GM12878 (cell line): ENCODE measurements at regions not wholly inside any gene's neighbourhood (a gene's known extent, or its start where the extent isn't known, plus 50 kb on each side); places are given as distances from the start of the nearest gene placed in this dataset.

Experiments used
- ATAC-seq: fragments of 200-7000 bp; cut with Tn5 transposase; 3 replicates; pipeline ENCODE4 v1.9.1; 2020; ENCODE audit warnings: mild to moderate bottlenecking, moderate library complexity
- BruUV-seq: library from RNA; stranded (reverse); fragments of 400-500 nt; replicated peaks from 2 replicates; lab custom pipeline; 2021; lab: Mats Ljungman, UMichigan
- CTCF ChIA-PET: fragments of 300-600 bp; sonication (Branson Sonifier 250); formaldehyde crosslinking; extraction: SDS; loops from one replicate; lab custom pipeline; 2021; ENCODE audit warnings: inconsistent platforms; lab: Yijun Ruan, JAX
- POLR2A ChIA-PET: fragments of 350-600 bp; formaldehyde crosslinking; extraction: SDS; loops from one replicate; lab custom pipeline; 2021; ENCODE audit warnings: inconsistent platforms; lab: Charles Lee
- RAD21 ChIA-PET: fragments of 300-600 bp; sonication (Branson Sonifier 250); formaldehyde crosslinking; loops from one replicate; lab custom pipeline; 2023; ENCODE audit warnings: antibody characterized with exemption; ENCODE audit not compliant: unreplicated experiment; lab: Charles Lee
- SMC1A ChIA-PET: fragments of 300-600 bp; sonication (Branson Sonifier 250); formaldehyde crosslinking; loops from one replicate; lab custom pipeline; 2023; ENCODE audit not compliant: unreplicated experiment, uncharacterized antibody; lab: Charles Lee
- DNase-seq: peaks from one replicate; pipeline ENCODE4 v3.0.0-alpha.2; 2011; ENCODE audit warnings: low read depth, low spot score
- FAIRE-seq: peaks from 3 replicates; lab custom pipeline; 2011; peaks lifted over from hg19 to GRCh38; lab: Jason Lieb, UNC
- H2AFZ ChIP-seq: 2 replicates; pipeline ENCODE4 v1.6.0; 2011; ENCODE audit warnings: low read depth, low read length, control low read depth; ENCODE audit not compliant: control insufficient read depth
- H3K27ac ChIP-seq: 2 replicates; pipeline ENCODE4 v1.5.1; 2011; ENCODE audit warnings: control low read depth; ENCODE audit not compliant: control insufficient read depth, insufficient read depth
- H3K27me3 ChIP-seq, 2 experiments: replicated peaks in 1 of 2; 2 replicates each; pipeline versions ENCODE4 v1.6.0 to v1.6.1; 2011; ENCODE audit warnings: low read length in 1 of 2; ENCODE audit not compliant: control insufficient read depth in 2 of 2, insufficient read depth in 2 of 2
- H3K36me3 ChIP-seq, 2 experiments: 2 replicates each; pipeline ENCODE4 v1.5.1; 2011; ENCODE audit warnings: low read length in 1 of 2; ENCODE audit not compliant: control insufficient read depth in 2 of 2, insufficient read depth in 2 of 2
- H3K4me1 ChIP-seq: 2 replicates; pipeline ENCODE4 v1.6.1; 2011; ENCODE audit warnings: mild to moderate bottlenecking, low read length, moderate library complexity, mixed read lengths; ENCODE audit not compliant: control insufficient read depth, insufficient read depth
- H3K4me2 ChIP-seq: 2 replicates; pipeline ENCODE4 v1.6.0; 2011; ENCODE audit warnings: control low read depth; ENCODE audit not compliant: control insufficient read depth, insufficient read depth
- H3K4me3 ChIP-seq: fragments of 200-600 bp; sonication (generic); 2 replicates; pipeline ENCODE4 v1.5.1; 2016
- H3K79me2 ChIP-seq: 2 replicates; pipeline ENCODE4 v1.6.0; 2011; ENCODE audit warnings: low read length; ENCODE audit not compliant: control insufficient read depth, insufficient read depth
- H3K9ac ChIP-seq: 2 replicates; pipeline ENCODE4 v1.8.0; 2011; ENCODE audit warnings: low read length, control low read depth, mixed read lengths; ENCODE audit not compliant: control insufficient read depth, insufficient read depth
- H3K9me3 ChIP-seq: replicated peaks from 3 replicates; pipeline ENCODE4 v1.5.1; 2011; ENCODE audit warnings: mild to moderate bottlenecking, low read length; ENCODE audit not compliant: control insufficient read depth, insufficient read depth
- H4K20me1 ChIP-seq: 2 replicates; pipeline ENCODE4 v1.6.0; 2011; ENCODE audit not compliant: control insufficient read depth, insufficient read depth
- ASH2L ChIP-seq: fragments of 300-600, 200-600 bp; sonication (generic); IDR thresholded peaks from 2 replicates; pipeline ENCODE4 v1.6.1; 2017; ENCODE audit warnings: low read depth, mild to moderate bottlenecking, borderline replicate concordance
- BACH1 ChIP-seq: fragments of 450-650 bp; IDR thresholded peaks from 2 replicates; pipeline ENCODE4 v1.6.1; 2017; ENCODE audit warnings: mild to moderate bottlenecking, borderline replicate concordance
- BHLHE40 ChIP-seq, 2 experiments: fragments of 450-650 bp in 1 of 2; IDR thresholded peaks; 2 replicates each; pipeline ENCODE4 v1.6.1; 2011 to 2017; ENCODE audit warnings: low read depth in 2 of 2, borderline replicate concordance in 1 of 2, improper control_type of control experiment in 1 of 2, low read length in 1 of 2, mild to moderate bottlenecking in 1 of 2
- BRCA1 ChIP-seq: IDR thresholded peaks from 2 replicates; pipeline ENCODE4 v1.6.1; 2011; ENCODE audit warnings: low read depth, low read length, improper control_type of control experiment
- CBFB ChIP-seq: IDR thresholded peaks from 2 replicates; pipeline ENCODE4 v1.6.1; 2016; ENCODE audit warnings: antibody characterized with exemption, low read depth
- FOS ChIP-seq: IDR thresholded peaks from 3 replicates; pipeline ENCODE4 v1.6.1; 2011; ENCODE audit warnings: borderline replicate concordance; ENCODE audit not compliant: insufficient read length; ENCODE audit errors: extremely low read depth
- NBN ChIP-seq: fragments of 450-650 bp; IDR thresholded peaks from 2 replicates; pipeline ENCODE4 v1.6.1; 2016
- POLR2A ChIP-seq: IDR thresholded peaks from 2 replicates; pipeline ENCODE4 v1.6.1; 2011; ENCODE audit warnings: low read depth, mild to moderate bottlenecking, low read length
- RAD51 ChIP-seq: fragments of 450-650 bp; IDR thresholded peaks from 2 replicates; pipeline ENCODE4 v1.6.1; 2016; ENCODE audit warnings: moderate library complexity, mild to moderate bottlenecking, inconsistent platforms
- RUNX3 ChIP-seq: IDR thresholded peaks from 2 replicates; pipeline ENCODE4 v1.6.1; 2012; ENCODE audit warnings: low read length, inconsistent platforms
- SP1 ChIP-seq: IDR thresholded peaks from one replicate; pipeline ENCODE4 v1.6.1; 2011; ENCODE audit warnings: low read depth, low read length
- ZSCAN29 ChIP-seq: fragments of 450-650 bp; IDR thresholded peaks from 2 replicates; pipeline ENCODE4 v1.6.1; 2017; ENCODE audit warnings: mild to moderate bottlenecking, moderate library complexity
- WGBS: methylation state at CpG from one replicate; pipeline ENCODE4 v1.1.6; 2016; ENCODE audit warnings: low lambda C conversion rate; ENCODE audit not compliant: insufficient replicate concordance, insufficient coverage; ENCODE audit errors: missing lambda C conversion rate; 5-methylcytosine and 5-hydroxymethylcytosine counted together
- in situ Hi-C: fragments of 300-500 bp; cut with MboI; formaldehyde crosslinking; loops from 9 replicates; pipeline ENCODE4 v1.14.3; 2018; ENCODE audit warnings: mixed read lengths
- intact Hi-C: fragments of 100-400 bp; cut with micrococcal nuclease; formaldehyde crosslinking; loops from one replicate; pipeline ENCODE4 v1.14.2; 2022; ENCODE audit not compliant: unreplicated experiment
- TF ChIP-seq, protein P1 (sequence below): fragments of 450-650 bp; IDR thresholded peaks from 2 replicates; pipeline ENCODE4 v1.6.1; 2014; ENCODE audit warnings: mild to moderate bottlenecking

DNA sequence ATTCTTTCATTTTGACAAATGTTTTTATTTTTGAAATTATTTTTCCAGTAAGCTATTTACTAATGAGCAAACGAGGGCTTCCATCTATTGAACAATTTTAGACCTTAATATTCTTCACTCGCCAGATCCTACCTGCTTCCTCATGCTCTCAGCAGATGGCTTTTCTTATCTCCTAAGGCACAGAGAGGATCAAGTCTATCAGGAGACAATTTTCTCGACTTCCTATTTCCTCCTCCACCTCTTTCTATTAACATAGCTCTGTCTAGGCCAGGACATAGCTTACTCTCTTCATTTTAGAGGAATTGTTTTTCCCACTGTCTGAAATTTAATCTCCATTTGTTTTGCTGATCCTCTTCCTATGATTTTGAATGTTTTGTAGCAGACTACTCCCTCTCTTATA lies 87.0 kb upstream of the MAN1A1 start:
- POLR2A ChIA-PET = no interaction called here
- Histone ChIP-seq H3K79me2 (no peaks in the 10 kb centered on the region), H3K4me2 (no peak overlapping the region), H3K27me3 (no peaks in the 10 kb centered on the region), H3K4me3 (no peak overlapping the region), H3K9ac (no peak overlapping the region), H2AFZ (no peak overlapping the region), H3K36me3 (no peaks in the 10 kb centered on the region), H3K4me1 (no peaks in the 10 kb centered on the region), H3K27ac (no peak overlapping the region), H3K9me3 (no peaks in the 10 kb centered on the region; the same call in 2 of the 3 replicates), H4K20me1 (no peaks in the 10 kb centered on the region)
- SMC1A ChIA-PET = interaction anchor here (1.1 to 6.2 kb wide), 4 partner anchors 9 to 26 kb away, joined by 3 to 24 read pairs (median 10); no protein-coding TSS in a partner anchor
- TF ChIP-seq ZSCAN29 (no peak), CBFB (no peak), RAD51 (no peak), BHLHE40 (IDR thresholded peaks at IDR 0.05; ENCODE audit: borderline replicate concordance in 1 of 2, low read depth in 2 of 2, low read length in 1 of 2) (no peak), ASH2L (no peak), NBN (no peak), SP1 (no peak), POLR2A (no peak), RUNX3 (no peak), BRCA1 (no peak), FOS (no peak), BACH1 (no peak)
- TF ChIP-seq, protein P1, sequence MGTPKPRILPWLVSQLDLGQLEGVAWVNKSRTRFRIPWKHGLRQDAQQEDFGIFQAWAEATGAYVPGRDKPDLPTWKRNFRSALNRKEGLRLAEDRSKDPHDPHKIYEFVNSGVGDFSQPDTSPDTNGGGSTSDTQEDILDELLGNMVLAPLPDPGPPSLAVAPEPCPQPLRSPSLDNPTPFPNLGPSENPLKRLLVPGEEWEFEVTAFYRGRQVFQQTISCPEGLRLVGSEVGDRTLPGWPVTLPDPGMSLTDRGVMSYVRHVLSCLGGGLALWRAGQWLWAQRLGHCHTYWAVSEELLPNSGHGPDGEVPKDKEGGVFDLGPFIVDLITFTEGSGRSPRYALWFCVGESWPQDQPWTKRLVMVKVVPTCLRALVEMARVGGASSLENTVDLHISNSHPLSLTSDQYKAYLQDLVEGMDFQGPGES = no peak
- BruUV-seq = no TSS peak
- intact Hi-C loops = no loop called here
- DNase-seq = no peak
- CTCF ChIA-PET = interaction anchor here (1.0 kb wide), 1 partner anchor 86 kb away, joined by 3 read pairs; no protein-coding TSS in a partner anchor
- FAIRE-seq = no peak
- in situ Hi-C loops = no loop called here
- ATAC-seq = no peak
- 45% methylated on average over 3 of the region's 3 CpGs for WGBS
- RAD21 ChIA-PET = no interaction called here
